ENCODE measurements at regions not wholly inside any gene's neighbourhood (a gene's known extent, or its start where the extent isn't known, plus 50 kb on each side); places are given as distances from the start of the nearest gene placed in this dataset.

DNA sequence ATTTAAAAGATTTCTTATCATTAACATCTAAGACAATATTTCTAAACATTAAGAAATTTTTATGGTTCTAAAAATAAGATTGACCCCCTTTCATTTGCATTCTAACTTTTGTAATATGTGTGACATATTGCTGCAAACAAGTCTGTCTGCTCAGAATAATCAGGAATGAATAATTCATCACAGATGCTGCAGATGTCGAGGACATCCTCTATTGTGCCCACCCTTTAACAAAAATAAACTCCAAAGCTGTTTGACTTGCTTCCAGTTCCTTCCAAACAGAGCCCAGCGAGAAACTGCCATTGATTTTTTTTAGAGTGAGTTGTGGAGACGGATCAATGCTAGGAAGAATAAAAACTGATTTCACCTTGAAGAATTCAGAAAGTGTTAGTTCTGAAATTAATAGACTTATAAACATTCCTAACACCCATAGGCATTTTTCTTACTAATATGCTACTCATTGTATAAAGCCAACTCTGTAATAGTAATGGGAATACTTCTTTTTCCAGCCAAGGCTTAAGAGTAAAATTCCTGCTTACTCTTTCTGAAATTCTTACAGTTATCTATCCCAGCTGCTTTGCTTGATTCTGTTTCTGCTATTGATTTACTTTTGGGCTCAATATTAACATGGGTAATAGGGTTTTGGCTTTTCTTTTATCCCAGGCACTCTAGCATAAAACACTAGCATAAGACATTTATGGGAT lies 244.8 kb upstream of the FAM83B start:
- H3K27me3 Mint-ChIP-seq (ENCODE audit: insufficient read depth, low read depth, poor library complexity) = no peaks in the 10 kb centered on the region
- H3K4me1 Mint-ChIP-seq = no peaks in the 10 kb centered on the region
- H3K27ac ChIP-seq (ENCODE audit: low read depth) = no peak overlapping the region
- ATAC-seq (no peak), DNase-seq (ENCODE audit: low spot score) (no peak)
- no peak overlapping the region for H3K4me3 Mint-ChIP-seq
- H2AFZ ChIP-seq = no peak overlapping the region
- no peaks in the 10 kb centered on the region for H3K4me1 ChIP-seq (ENCODE audit: insufficient read depth)
- no peaks in the 10 kb centered on the region for H3K27me3 ChIP-seq (ENCODE audit: insufficient read depth)
- no peaks in the 10 kb centered on the region for H3K9me2 ChIP-seq (ENCODE audit: insufficient read depth)
- TF ChIP-seq, protein P1, sequence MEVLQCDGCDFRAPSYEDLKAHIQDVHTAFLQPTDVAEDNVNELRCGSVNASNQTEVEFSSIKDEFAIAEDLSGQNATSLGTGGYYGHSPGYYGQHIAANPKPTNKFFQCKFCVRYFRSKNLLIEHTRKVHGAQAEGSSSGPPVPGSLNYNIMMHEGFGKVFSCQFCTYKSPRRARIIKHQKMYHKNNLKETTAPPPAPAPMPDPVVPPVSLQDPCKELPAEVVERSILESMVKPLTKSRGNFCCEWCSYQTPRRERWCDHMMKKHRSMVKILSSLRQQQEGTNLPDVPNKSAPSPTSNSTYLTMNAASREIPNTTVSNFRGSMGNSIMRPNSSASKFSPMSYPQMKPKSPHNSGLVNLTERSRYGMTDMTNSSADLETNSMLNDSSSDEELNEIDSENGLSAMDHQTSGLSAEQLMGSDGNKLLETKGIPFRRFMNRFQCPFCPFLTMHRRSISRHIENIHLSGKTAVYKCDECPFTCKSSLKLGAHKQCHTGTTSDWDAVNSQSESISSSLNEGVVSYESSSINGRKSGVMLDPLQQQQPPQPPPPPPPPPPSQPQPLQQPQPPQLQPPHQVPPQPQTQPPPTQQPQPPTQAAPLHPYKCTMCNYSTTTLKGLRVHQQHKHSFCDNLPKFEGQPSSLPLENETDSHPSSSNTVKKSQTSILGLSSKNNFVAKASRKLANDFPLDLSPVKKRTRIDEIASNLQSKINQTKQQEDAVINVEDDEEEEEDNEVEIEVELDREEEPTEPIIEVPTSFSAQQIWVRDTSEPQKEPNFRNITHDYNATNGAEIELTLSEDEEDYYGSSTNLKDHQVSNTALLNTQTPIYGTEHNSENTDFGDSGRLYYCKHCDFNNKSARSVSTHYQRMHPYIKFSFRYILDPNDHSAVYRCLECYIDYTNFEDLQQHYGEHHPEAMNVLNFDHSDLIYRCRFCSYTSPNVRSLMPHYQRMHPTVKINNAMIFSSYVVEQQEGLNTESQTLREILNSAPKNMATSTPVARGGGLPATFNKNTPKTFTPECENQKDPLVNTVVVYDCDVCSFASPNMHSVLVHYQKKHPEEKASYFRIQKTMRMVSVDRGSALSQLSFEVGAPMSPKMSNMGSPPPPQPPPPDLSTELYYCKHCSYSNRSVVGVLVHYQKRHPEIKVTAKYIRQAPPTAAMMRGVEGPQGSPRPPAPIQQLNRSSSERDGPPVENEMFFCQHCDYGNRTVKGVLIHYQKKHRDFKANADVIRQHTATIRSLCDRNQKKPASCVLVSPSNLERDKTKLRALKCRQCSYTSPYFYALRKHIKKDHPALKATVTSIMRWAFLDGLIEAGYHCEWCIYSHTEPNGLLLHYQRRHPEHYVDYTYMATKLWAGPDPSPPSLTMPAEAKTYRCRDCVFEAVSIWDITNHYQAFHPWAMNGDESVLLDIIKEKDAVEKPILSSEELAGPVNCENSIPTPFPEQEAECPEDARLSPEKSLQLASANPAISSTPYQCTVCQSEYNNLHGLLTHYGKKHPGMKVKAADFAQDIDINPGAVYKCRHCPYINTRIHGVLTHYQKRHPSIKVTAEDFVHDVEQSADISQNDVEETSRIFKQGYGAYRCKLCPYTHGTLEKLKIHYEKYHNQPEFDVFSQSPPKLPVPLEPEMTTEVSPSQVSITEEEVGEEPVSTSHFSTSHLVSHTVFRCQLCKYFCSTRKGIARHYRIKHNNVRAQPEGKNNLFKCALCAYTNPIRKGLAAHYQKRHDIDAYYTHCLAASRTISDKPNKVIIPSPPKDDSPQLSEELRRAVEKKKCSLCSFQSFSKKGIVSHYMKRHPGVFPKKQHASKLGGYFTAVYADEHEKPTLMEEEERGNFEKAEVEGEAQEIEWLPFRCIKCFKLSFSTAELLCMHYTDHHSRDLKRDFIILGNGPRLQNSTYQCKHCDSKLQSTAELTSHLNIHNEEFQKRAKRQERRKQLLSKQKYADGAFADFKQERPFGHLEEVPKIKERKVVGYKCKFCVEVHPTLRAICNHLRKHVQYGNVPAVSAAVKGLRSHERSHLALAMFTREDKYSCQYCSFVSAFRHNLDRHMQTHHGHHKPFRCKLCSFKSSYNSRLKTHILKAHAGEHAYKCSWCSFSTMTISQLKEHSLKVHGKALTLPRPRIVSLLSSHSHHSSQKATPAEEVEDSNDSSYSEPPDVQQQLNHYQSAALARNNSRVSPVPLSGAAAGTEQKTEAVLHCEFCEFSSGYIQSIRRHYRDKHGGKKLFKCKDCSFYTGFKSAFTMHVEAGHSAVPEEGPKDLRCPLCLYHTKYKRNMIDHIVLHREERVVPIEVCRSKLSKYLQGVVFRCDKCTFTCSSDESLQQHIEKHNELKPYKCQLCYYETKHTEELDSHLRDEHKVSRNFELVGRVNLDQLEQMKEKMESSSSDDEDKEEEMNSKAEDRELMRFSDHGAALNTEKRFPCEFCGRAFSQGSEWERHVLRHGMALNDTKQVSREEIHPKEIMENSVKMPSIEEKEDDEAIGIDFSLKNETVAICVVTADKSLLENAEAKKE (CRISPR knock-in tag; IDR thresholded peaks at IDR 0.05) = no peak
- no peak for TF ChIP-seq CREB1 (CRISPR knock-in tag; IDR thresholded peaks at IDR 0.05; ENCODE audit: low read depth)
- TF ChIP-seq EZH2 (IDR thresholded peaks at IDR 0.05; ENCODE audit: low read depth, unreplicated experiment) = no peak
- no peak for TF ChIP-seq ETS1 (IDR thresholded peaks at IDR 0.05)
- no peak for TF ChIP-seq POLR2AphosphoS5 (IDR thresholded peaks at IDR 0.05; ENCODE audit: low read depth)
- no peak for TF ChIP-seq REST (IDR thresholded peaks at IDR 0.05; ENCODE audit: unreplicated experiment)
- TF ChIP-seq STAT1 (IDR thresholded peaks at IDR 0.05; ENCODE audit: unreplicated experiment) = no peak
- TF ChIP-seq ZNF331 (CRISPR knock-in tag; IDR thresholded peaks at IDR 0.05; ENCODE audit: low read depth) = no peak
- no peak for TF ChIP-seq JUNB (IDR thresholded peaks at IDR 0.05; ENCODE audit: unreplicated experiment)
- H3K36me3 Mint-ChIP-seq (ENCODE audit: low read depth) = no peaks in the 10 kb centered on the region
- no peaks in the 10 kb centered on the region for H3K36me3 ChIP-seq (ENCODE audit: insufficient read depth)
- H3K79me2 ChIP-seq (replicated peaks; ENCODE audit: insufficient read depth) = no peaks in the 10 kb centered on the region
- H3K4me2 ChIP-seq = no peak overlapping the region
- H4K20me1 ChIP-seq (replicated peaks; ENCODE audit: insufficient read depth) = no peaks in the 10 kb centered on the region
- no peak overlapping the region for H3K4me3 ChIP-seq
- no peak overlapping the region for H3K27ac Mint-ChIP-seq
- H3F3A ChIP-seq (replicated peaks; ENCODE audit: low read depth) = no peaks in the 10 kb centered on the region
- H3K9me3 Mint-ChIP-seq = no peaks in the 10 kb centered on the region
